Omental fat pad (tissue), 3 donors: ENCODE measurements at regions not wholly inside any gene's neighbourhood (a gene's known extent, or its start where the extent isn't known, plus 50 kb on each side); places are given as distances from the start of the nearest gene placed in this dataset.

Experiments
- ATAC-seq: fragments of 150-250 bp; one replicate; pipeline ENCODE4 v1.9.1; 2016; ENCODE audit warnings: mild to moderate bottlenecking, moderate library complexity; ENCODE audit not compliant: low FRiP score
- DNase-seq: peaks from one replicate; pipeline ENCODE4 v3.0.0-alpha.2; 2019; ENCODE audit warnings: low spot score
- TF ChIP-seq, protein P1 (sequence below), 3 donors: fragments of 450-650 bp; IDR thresholded peaks; one replicate each; pipeline ENCODE4 v1.5.1; 2016 to 2017; ENCODE audit warnings: antibody characterized with exemption in 3 of 3, mild to moderate bottlenecking in 3 of 3, moderate library complexity in 2 of 3

DNA sequence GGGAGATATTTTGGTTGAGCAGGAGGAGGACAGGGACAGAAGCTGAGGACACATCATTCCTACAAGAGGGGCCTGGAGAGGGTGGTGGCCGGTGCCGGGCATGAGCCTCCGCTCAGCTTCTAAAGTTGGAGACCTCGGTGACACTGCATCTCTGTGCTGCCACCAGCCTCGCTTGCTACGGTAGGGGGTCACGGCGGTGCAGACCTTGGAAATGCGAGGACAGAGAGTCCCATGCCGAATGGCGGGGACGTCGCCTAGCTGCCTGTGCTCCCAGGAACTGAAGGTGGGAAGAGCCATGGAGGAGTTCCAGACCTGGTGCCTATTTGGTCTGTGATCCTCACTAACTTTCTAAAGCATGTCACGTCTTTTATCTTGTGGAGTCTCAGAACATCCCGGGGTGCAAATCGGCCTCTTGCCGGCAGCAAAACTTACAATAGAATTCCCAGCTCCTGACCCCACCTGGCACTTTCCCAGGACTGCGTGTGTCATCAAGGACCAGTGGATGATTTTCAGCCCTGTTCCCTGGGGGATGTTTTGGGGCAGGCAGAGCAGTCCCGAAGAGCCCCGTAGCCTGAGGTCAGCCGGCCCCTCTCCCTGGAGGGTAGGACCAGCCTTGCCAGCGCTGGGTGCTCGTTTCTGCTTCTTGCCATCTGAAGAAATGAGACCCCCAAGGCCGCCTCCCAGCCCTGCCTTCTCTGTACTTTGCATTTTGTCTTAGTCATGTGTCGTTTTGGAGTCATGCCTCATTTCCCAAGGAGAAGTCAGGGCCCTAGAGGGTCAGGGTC is 205.8 kb upstream of the SHH start:
- DNase-seq (no peak), ATAC-seq (no peak)
- TF ChIP-seq, protein P1, sequence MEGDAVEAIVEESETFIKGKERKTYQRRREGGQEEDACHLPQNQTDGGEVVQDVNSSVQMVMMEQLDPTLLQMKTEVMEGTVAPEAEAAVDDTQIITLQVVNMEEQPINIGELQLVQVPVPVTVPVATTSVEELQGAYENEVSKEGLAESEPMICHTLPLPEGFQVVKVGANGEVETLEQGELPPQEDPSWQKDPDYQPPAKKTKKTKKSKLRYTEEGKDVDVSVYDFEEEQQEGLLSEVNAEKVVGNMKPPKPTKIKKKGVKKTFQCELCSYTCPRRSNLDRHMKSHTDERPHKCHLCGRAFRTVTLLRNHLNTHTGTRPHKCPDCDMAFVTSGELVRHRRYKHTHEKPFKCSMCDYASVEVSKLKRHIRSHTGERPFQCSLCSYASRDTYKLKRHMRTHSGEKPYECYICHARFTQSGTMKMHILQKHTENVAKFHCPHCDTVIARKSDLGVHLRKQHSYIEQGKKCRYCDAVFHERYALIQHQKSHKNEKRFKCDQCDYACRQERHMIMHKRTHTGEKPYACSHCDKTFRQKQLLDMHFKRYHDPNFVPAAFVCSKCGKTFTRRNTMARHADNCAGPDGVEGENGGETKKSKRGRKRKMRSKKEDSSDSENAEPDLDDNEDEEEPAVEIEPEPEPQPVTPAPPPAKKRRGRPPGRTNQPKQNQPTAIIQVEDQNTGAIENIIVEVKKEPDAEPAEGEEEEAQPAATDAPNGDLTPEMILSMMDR (IDR thresholded peaks at IDR 0.05) = no peak

DNA sequence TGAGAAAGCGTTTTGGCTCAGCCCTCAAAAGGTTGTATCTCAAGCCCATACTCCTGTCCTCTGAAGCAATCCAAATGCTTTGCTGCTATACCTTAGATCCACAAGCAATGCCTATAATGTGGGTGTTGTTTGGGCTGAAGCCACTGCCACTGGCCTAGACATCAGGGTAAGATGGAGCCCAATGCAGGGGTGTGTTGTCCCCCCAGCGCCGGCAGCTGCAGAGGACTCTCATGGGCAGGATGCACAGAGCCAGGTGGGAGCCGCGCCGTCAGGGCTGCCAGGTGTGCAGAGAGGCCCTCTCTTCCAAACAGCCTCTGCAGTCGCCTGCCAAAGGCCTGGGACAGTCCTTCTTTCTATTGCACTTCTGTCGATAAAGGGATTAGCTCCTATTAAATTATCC is 205.2 kb upstream of the SHH start:
- ATAC-seq = no peak
- TF ChIP-seq, protein P1 (IDR thresholded peaks at IDR 0.05) = no peak
- DNase-seq = no peak

DNA sequence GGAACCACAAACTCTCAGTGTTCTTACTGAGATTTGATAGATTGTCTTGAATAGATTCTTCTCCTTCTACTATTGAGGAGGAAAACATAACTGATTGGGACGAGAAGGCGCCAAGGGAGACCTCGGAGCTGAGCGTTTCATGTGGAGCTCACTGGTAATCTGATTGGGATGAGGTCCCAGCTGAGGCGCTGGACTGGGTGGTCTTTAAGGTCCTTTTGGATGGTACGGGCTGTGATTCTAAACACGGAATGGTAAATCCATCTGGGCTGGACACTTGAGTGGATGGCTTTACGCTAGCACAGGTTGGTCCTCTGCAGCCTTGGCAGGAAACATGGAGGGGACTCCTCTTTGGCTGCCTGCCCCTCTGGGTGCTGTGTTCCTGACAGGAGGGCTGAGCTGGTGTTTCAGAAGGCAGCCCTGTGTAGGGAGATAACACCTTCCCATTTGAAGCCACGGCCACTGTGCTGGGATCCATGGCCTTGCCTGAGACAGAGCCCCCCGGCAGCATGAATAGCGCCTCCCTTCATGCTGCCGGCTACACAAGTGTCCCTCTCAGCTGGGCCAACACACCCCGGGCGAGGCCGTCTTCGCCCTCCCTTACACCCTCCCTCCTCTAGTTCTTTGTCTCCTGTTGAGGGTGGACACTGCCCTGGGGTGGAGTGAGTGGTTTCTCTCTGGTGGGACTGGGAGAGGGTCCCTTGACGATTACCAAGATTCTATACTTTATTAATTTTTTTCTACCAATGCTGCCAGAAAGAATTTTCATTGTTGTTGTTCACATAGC is 203.2 kb upstream of the SHH start:
- DNase-seq = no peak
- no peak for ATAC-seq
- TF ChIP-seq, protein P1 (IDR thresholded peaks at IDR 0.05) = no peak

DNA sequence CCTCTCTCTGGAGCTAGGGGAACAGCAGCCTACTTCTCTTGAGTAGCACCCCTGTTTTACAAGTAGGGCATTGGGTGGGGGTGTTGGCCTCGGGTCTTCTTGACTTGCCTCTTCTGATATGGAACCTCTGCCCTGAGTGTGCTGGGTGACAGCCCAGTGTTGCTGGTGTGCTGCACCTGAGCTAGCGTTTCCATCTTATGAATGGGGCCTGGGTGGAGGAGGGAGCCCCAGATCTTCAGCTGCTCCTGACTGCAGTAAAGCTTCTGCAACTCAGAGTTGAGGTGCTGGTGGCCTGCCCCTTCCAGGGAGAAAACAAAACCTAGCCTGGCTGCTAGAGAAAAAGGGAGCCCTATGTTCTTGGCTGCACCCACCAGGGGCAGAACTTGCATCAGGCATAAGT is 202.5 kb upstream of the SHH start:
- TF ChIP-seq, protein P1 (IDR thresholded peaks at IDR 0.05) = no peak
- DNase-seq (no peak), ATAC-seq (no peak)

DNA sequence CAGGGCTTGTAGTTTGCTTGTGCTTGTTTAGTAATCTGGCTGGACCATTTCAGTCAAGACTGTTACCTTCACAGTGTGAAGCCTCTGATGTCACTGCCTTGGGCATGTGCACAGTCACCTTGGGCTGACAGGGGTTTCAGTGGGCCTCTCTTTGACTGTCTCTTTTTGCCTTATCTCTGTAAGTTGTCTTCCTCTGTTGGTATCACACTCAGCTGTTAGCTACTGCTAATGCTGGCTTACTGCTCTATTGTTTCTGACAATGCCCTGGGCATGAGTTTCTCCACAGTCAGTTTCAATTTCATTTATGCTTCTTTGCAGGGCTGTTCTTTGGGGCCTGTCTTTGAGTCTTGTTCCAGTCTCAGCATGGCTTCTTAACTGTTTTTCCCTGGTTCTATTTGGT is 201.9 kb upstream of the SHH start:
- ATAC-seq (no peak), DNase-seq (no peak)
- TF ChIP-seq, protein P1 (IDR thresholded peaks at IDR 0.05) = no peak

DNA sequence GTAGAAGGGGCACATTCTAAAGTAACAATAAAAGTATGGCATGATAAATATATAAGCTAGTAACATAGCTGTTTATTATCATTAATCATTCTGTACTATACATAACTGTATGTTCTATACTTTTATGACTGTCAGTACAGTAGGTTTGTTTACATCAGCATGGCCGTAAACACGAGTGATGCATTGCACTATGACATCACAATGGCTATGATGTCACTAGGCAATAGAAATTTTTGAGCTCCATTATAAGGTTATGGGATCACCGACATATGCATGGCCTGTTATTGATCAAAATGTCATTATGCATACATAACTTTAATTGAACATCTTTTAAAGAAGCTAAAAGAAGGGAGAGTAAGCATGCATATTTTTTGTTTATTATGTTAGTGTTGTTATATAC is 200.1 kb upstream of the SHH start:
- DNase-seq (no peak), ATAC-seq (no peak)
- TF ChIP-seq, protein P1 (IDR thresholded peaks at IDR 0.05) = no peak
